HepG2 (cell line): ENCODE measurements at regions not wholly inside any gene's neighbourhood (a gene's known extent, or its start where the extent isn't known, plus 50 kb on each side); places are given as distances from the start of the nearest gene placed in this dataset.
A peak's percentile ranks its signal among the peaks of the same experiment; 100 is the strongest.

Source experiments
- GATAD2A ChIP-seq: IDR thresholded peaks from 2 replicates; pipeline ENCODE4 v1.6.1; 2016
- HMG20A ChIP-seq: IDR thresholded peaks from 2 replicates; pipeline ENCODE4 v1.6.1; 2016; ENCODE audit warnings: borderline replicate concordance
- MBNL3 ChIP-seq: fragments of 250-450 bp; sonication (Bioruptor Pico); conservative IDR thresholded peaks from 2 replicates; pipeline ENCODE4 v1.8.0; 2022; ENCODE audit warnings: mild to moderate bottlenecking, inconsistent platforms
- NFYB ChIP-seq: sonication (generic); formaldehyde crosslinking; IDR thresholded peaks from 2 replicates; pipeline ENCODE4 v1.4.0; 2020; ENCODE audit warnings: missing genetic modification reagents
- NR1H2 ChIP-seq: sonication (generic); formaldehyde crosslinking; IDR thresholded peaks from 2 replicates; pipeline ENCODE4 v1.8.1; 2022; ENCODE audit warnings: low read depth, missing genetic modification reagents, borderline replicate concordance
- PHF5A ChIP-seq: IDR thresholded peaks from one replicate; pipeline ENCODE4 v1.6.1; 2018; ENCODE audit warnings: low read depth, missing genetic modification reagents; ENCODE audit not compliant: unreplicated experiment
- SMAD9 ChIP-seq: sonication (generic); formaldehyde crosslinking; IDR thresholded peaks from 2 replicates; pipeline ENCODE4 v1.5.1; 2020; ENCODE audit warnings: mild to moderate bottlenecking, missing genetic modification reagents
- ZBTB7B ChIP-seq: sonication (generic); formaldehyde crosslinking; IDR thresholded peaks from 2 replicates; pipeline ENCODE4 v1.4.0; 2020; ENCODE audit warnings: missing genetic modification reagents
- ZFP36L1 ChIP-seq: sonication (generic); formaldehyde crosslinking; IDR thresholded peaks from 2 replicates; pipeline ENCODE4 v1.8.0; 2022; ENCODE audit warnings: mild to moderate bottlenecking, missing genetic modification reagents, moderate library complexity
- ZNF441 ChIP-seq: sonication (generic); formaldehyde crosslinking; IDR thresholded peaks from 2 replicates; pipeline ENCODE4 v1.7.0; 2021; ENCODE audit warnings: missing genetic modification reagents, borderline replicate concordance
- TF ChIP-seq, protein P1 (sequence below): sonication (generic); formaldehyde crosslinking; IDR thresholded peaks from 2 replicates; pipeline ENCODE4 v1.9.0; 2021; ENCODE audit warnings: missing genetic modification reagents, borderline replicate concordance
- TF ChIP-seq, protein P2 (sequence below): sonication (generic); formaldehyde crosslinking; IDR thresholded peaks from 2 replicates; pipeline ENCODE4 v1.4.0; 2020; ENCODE audit warnings: missing genetic modification reagents
- TF ChIP-seq, protein P3 (sequence below): sonication (generic); formaldehyde crosslinking; IDR thresholded peaks from 2 replicates; pipeline ENCODE4 v1.5.1; 2020; ENCODE audit warnings: missing genetic modification reagents, mild to moderate bottlenecking, borderline replicate concordance
- TF ChIP-seq, protein P4 (sequence below): sonication (generic); formaldehyde crosslinking; IDR thresholded peaks from 2 replicates; pipeline ENCODE4 v1.5.0; 2020; ENCODE audit warnings: mild to moderate bottlenecking, missing genetic modification reagents, borderline replicate concordance

DNA sequence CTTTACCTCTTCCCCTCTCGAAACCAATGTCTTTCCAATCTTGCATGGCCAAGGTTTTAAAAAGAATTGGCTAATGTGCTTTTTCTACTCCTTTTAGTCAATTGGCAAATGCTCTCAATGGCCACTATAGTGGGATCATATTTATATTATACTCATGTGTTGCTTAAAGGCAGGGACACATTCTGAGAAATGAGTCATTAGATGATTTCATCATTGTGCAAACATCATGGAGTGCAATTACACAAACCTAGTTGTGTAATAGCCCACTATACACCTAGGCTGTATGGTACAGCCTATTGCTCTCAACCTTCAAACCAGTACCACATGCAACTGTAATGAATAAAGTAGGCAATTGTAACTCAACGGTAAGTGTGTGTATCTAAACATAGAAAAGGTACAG is 180.9 kb downstream of the HS3ST3A1 start (continued):
- TF ChIP-seq, protein P1, sequence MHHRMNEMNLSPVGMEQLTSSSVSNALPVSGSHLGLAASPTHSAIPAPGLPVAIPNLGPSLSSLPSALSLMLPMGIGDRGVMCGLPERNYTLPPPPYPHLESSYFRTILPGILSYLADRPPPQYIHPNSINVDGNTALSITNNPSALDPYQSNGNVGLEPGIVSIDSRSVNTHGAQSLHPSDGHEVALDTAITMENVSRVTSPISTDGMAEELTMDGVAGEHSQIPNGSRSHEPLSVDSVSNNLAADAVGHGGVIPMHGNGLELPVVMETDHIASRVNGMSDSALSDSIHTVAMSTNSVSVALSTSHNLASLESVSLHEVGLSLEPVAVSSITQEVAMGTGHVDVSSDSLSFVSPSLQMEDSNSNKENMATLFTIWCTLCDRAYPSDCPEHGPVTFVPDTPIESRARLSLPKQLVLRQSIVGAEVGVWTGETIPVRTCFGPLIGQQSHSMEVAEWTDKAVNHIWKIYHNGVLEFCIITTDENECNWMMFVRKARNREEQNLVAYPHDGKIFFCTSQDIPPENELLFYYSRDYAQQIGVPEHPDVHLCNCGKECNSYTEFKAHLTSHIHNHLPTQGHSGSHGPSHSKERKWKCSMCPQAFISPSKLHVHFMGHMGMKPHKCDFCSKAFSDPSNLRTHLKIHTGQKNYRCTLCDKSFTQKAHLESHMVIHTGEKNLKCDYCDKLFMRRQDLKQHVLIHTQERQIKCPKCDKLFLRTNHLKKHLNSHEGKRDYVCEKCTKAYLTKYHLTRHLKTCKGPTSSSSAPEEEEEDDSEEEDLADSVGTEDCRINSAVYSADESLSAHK (CRISPR knock-in tag), result no peak
- TF ChIP-seq ZFP36L1, result no peak
- peak; percentile 71 for TF ChIP-seq PHF5A
- TF ChIP-seq, protein P2, sequence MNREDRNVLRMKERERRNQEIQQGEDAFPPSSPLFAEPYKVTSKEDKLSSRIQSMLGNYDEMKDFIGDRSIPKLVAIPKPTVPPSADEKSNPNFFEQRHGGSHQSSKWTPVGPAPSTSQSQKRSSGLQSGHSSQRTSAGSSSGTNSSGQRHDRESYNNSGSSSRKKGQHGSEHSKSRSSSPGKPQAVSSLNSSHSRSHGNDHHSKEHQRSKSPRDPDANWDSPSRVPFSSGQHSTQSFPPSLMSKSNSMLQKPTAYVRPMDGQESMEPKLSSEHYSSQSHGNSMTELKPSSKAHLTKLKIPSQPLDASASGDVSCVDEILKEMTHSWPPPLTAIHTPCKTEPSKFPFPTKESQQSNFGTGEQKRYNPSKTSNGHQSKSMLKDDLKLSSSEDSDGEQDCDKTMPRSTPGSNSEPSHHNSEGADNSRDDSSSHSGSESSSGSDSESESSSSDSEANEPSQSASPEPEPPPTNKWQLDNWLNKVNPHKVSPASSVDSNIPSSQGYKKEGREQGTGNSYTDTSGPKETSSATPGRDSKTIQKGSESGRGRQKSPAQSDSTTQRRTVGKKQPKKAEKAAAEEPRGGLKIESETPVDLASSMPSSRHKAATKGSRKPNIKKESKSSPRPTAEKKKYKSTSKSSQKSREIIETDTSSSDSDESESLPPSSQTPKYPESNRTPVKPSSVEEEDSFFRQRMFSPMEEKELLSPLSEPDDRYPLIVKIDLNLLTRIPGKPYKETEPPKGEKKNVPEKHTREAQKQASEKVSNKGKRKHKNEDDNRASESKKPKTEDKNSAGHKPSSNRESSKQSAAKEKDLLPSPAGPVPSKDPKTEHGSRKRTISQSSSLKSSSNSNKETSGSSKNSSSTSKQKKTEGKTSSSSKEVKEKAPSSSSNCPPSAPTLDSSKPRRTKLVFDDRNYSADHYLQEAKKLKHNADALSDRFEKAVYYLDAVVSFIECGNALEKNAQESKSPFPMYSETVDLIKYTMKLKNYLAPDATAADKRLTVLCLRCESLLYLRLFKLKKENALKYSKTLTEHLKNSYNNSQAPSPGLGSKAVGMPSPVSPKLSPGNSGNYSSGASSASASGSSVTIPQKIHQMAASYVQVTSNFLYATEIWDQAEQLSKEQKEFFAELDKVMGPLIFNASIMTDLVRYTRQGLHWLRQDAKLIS, result no peak
- TF ChIP-seq, protein P3, sequence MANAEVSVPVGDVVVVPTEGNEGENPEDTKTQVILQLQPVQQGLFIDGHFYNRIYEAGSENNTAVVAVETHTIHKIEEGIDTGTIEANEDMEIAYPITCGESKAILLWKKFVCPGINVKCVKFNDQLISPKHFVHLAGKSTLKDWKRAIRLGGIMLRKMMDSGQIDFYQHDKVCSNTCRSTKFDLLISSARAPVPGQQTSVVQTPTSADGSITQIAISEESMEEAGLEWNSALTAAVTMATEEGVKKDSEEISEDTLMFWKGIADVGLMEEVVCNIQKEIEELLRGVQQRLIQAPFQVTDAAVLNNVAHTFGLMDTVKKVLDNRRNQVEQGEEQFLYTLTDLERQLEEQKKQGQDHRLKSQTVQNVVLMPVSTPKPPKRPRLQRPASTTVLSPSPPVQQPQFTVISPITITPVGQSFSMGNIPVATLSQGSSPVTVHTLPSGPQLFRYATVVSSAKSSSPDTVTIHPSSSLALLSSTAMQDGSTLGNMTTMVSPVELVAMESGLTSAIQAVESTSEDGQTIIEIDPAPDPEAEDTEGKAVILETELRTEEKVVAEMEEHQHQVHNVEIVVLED, result no peak
- TF ChIP-seq HMG20A, result peak; percentile 98
- TF ChIP-seq NR1H2, result no peak
- TF ChIP-seq, protein P4, sequence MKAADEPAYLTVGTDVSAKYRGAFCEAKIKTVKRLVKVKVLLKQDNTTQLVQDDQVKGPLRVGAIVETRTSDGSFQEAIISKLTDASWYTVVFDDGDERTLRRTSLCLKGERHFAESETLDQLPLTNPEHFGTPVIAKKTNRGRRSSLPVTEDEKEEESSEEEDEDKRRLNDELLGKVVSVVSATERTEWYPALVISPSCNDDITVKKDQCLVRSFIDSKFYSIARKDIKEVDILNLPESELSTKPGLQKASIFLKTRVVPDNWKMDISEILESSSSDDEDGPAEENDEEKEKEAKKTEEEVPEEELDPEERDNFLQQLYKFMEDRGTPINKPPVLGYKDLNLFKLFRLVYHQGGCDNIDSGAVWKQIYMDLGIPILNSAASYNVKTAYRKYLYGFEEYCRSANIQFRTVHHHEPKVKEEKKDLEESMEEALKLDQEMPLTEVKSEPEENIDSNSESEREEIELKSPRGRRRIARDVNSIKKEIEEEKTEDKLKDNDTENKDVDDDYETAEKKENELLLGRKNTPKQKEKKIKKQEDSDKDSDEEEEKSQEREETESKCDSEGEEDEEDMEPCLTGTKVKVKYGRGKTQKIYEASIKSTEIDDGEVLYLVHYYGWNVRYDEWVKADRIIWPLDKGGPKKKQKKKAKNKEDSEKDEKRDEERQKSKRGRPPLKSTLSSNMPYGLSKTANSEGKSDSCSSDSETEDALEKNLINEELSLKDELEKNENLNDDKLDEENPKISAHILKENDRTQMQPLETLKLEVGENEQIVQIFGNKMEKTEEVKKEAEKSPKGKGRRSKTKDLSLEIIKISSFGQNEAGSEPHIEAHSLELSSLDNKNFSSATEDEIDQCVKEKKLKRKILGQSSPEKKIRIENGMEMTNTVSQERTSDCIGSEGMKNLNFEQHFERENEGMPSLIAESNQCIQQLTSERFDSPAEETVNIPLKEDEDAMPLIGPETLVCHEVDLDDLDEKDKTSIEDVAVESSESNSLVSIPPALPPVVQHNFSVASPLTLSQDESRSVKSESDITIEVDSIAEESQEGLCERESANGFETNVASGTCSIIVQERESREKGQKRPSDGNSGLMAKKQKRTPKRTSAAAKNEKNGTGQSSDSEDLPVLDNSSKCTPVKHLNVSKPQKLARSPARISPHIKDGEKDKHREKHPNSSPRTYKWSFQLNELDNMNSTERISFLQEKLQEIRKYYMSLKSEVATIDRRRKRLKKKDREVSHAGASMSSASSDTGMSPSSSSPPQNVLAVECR (CRISPR knock-in tag), result no peak
- peak; percentile 99 for TF ChIP-seq GATAD2A (CRISPR knock-in tag)
- no peak for TF ChIP-seq SMAD9 (CRISPR knock-in tag)
- TF ChIP-seq NFYB (CRISPR knock-in tag), result no peak
- no peak for TF ChIP-seq MBNL3 (CRISPR knock-in tag)
- no peak for TF ChIP-seq ZBTB7B (CRISPR knock-in tag)
- TF ChIP-seq ZNF441 (CRISPR knock-in tag), result no peak
